Neural progenitor cell (in vitro differentiated cells): ENCODE measurements at regions not wholly inside any gene's neighbourhood (a gene's known extent, or its start where the extent isn't known, plus 50 kb on each side); places are given as distances from the start of the nearest gene placed in this dataset.

ENCODE experiments used
- DNase-seq: peaks from one replicate; pipeline ENCODE4 v3.0.0-alpha.2; 2016; ENCODE audit warnings: low spot score
- H2AFZ ChIP-seq: fragments of 200-600 bp; sonication (generic); replicated peaks from 2 replicates; pipeline ENCODE4 v1.6.1; 2016; ENCODE audit warnings: antibody characterized with exemption
- H3F3A ChIP-seq: fragments of 200-600 bp; sonication (generic); 2 replicates; pipeline ENCODE4 v1.6.1; 2016; ENCODE audit warnings: antibody characterized with exemption, low read depth
- H3K27ac ChIP-seq: fragments of 200-600 bp; sonication (generic); 2 replicates; pipeline ENCODE4 v1.5.1; 2016; ENCODE audit warnings: mild to moderate bottlenecking
- H3K27me3 ChIP-seq: fragments of 200-600 bp; sonication (generic); 2 replicates; pipeline ENCODE4 v1.6.1; 2016; ENCODE audit warnings: mild to moderate bottlenecking, moderate library complexity
- H3K36me3 ChIP-seq: fragments of 200-600 bp; sonication (generic); 2 replicates; pipeline ENCODE4 v1.5.1; 2016
- H3K4me1 ChIP-seq: fragments of 200-600 bp; sonication (generic); 2 replicates; pipeline ENCODE4 v1.6.1; 2016; ENCODE audit warnings: mixed run types
- H3K4me2 ChIP-seq: fragments of 200-600 bp; sonication (generic); 2 replicates; pipeline ENCODE4 v1.6.1; 2016
- H3K4me3 ChIP-seq: fragments of 200-600 bp; sonication (generic); 2 replicates; pipeline ENCODE4 v1.5.1; 2016
- H3K79me2 ChIP-seq: fragments of 200-600 bp; sonication (generic); 2 replicates; pipeline ENCODE4 v1.6.1; 2016; ENCODE audit warnings: low read depth
- H3K9ac ChIP-seq: fragments of 200-600 bp; sonication (generic); 2 replicates; pipeline ENCODE4 v1.6.1; 2016
- H3K9me3 ChIP-seq: fragments of 200-600 bp; sonication (generic); 2 replicates; pipeline ENCODE4 v1.5.1; 2016; ENCODE audit warnings: low read depth
- H4K20me1 ChIP-seq: fragments of 200-600 bp; sonication (generic); 2 replicates; pipeline ENCODE4 v1.6.1; 2016; ENCODE audit warnings: low read depth
- H3K27ac Mint-ChIP-seq: 3 replicates; pipeline ENCODE4 v1.8.0; 2021; ENCODE audit warnings: mixed read lengths
- H3K27me3 Mint-ChIP-seq: 2 replicates; pipeline ENCODE4 v1.8.0; 2022; ENCODE audit warnings: low read depth, mild to moderate bottlenecking, inconsistent platforms, moderate library complexity, mixed read lengths; ENCODE audit not compliant: insufficient read depth
- H3K36me3 Mint-ChIP-seq: 3 replicates; pipeline ENCODE4 v1.8.0; 2021; ENCODE audit warnings: mixed read lengths
- H3K4me1 Mint-ChIP-seq: 3 replicates; pipeline ENCODE4 v1.8.0; 2021; ENCODE audit warnings: mixed read lengths
- H3K4me3 Mint-ChIP-seq: 3 replicates; pipeline ENCODE4 v1.8.0; 2021; ENCODE audit warnings: mild to moderate bottlenecking, moderate library complexity, mixed read lengths
- H3K9me3 Mint-ChIP-seq: 3 replicates; pipeline ENCODE4 v1.8.0; 2020; ENCODE audit warnings: mixed read lengths
- EZH2 ChIP-seq: fragments of 200-600 bp; sonication (generic); IDR thresholded peaks from 2 replicates; pipeline ENCODE4 v1.6.1; 2017; ENCODE audit warnings: antibody characterized with exemption, mild to moderate bottlenecking, moderate library complexity
- EZH2phosphoT487 ChIP-seq: fragments of 200-600 bp; sonication (generic); IDR thresholded peaks from 2 replicates; pipeline ENCODE4 v1.6.1; 2017; ENCODE audit warnings: antibody characterized with exemption
- TF ChIP-seq, protein P1 (sequence below): fragments of 200-600 bp; sonication (generic); IDR thresholded peaks from 2 replicates; pipeline ENCODE4 v1.5.1; 2017; ENCODE audit warnings: antibody characterized with exemption, mild to moderate bottlenecking

DNA sequence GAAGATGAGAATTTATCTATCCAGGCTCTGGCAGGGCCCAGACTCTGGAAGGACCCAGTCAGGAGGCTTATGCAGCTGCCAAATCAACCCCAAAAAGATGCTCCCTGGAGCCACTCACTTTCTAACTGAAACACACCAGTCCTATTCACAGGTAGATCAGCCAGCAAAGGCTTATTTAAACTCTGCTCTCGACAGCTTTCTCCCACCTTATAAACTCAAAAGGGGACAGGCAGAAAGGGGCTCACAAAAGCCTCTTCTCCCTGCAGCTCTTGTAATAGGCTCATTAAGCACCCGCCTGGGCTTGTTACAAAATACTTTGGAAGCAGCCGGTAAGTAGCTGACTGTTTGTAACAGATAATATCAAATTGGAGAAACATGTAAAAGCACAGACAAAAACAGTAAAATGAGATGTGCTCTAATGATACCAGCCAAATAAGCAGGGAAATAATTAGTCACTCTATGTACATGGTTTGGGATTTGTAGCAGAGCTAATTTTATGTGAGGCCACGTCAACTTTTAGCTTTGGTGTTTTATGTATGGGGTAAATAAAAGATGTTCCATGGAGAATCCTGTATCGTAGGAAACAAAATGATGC lies 213.8 kb downstream of the NR2F2 start:
- H3K9me3 Mint-ChIP-seq: peaks cover 2% of the 10 kb centered on the region
- H4K20me1 ChIP-seq: no peaks in the 10 kb centered on the region
- H3K9ac ChIP-seq: no peak overlapping the region
- H3K36me3 Mint-ChIP-seq: no peaks in the 10 kb centered on the region
- H3K4me1 Mint-ChIP-seq: peaks cover 18% of the 10 kb centered on the region
- TF ChIP-seq EZH2phosphoT487: no peak
- TF ChIP-seq, protein P1, sequence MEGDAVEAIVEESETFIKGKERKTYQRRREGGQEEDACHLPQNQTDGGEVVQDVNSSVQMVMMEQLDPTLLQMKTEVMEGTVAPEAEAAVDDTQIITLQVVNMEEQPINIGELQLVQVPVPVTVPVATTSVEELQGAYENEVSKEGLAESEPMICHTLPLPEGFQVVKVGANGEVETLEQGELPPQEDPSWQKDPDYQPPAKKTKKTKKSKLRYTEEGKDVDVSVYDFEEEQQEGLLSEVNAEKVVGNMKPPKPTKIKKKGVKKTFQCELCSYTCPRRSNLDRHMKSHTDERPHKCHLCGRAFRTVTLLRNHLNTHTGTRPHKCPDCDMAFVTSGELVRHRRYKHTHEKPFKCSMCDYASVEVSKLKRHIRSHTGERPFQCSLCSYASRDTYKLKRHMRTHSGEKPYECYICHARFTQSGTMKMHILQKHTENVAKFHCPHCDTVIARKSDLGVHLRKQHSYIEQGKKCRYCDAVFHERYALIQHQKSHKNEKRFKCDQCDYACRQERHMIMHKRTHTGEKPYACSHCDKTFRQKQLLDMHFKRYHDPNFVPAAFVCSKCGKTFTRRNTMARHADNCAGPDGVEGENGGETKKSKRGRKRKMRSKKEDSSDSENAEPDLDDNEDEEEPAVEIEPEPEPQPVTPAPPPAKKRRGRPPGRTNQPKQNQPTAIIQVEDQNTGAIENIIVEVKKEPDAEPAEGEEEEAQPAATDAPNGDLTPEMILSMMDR: no peak
- TF ChIP-seq EZH2: no peak
- H3K4me2 ChIP-seq: peak overlapping the region; percentile 60
- H3K4me1 ChIP-seq: peaks cover 36% of the 10 kb centered on the region
- no peak overlapping the region for H3K4me3 Mint-ChIP-seq
- no peak overlapping the region for H2AFZ ChIP-seq
- H3K9me3 ChIP-seq: no peaks in the 10 kb centered on the region
- H3K4me3 ChIP-seq: no peak overlapping the region
- no peak overlapping the region for H3K27ac Mint-ChIP-seq
- DNase-seq: peak; percentile 71
- peak overlapping the region; percentile 74 for H3K27ac ChIP-seq
- no peaks in the 10 kb centered on the region for H3K27me3 ChIP-seq
- peaks cover 24% of the 10 kb centered on the region for H3K27me3 Mint-ChIP-seq
- H3K36me3 ChIP-seq: no peaks in the 10 kb centered on the region
- H3K79me2 ChIP-seq: no peaks in the 10 kb centered on the region
- peaks cover 27% of the 10 kb centered on the region for H3F3A ChIP-seq

DNA sequence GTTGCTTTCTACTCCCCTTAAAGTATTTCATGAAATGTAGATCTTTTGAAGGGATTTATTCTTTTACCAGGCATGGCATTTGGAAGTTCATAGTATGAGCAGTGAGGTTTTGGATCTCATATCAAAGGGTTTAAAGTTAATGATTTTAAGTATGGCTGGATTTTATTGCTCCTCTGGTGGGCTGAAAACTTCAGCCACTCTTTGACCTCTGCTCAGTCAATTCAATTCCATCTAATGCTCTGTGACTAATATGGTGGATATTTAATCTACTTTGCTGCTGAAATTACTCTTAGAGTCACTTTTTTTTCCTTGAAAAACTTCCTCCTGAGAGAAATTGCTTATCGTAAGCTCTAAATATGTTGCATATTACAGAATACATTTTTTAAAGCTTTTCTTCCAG lies 218.6 kb downstream of the NR2F2 start:
- Mint-ChIP-seq H3K4me3 (no peak overlapping the region), H3K9me3 (no peaks in the 10 kb centered on the region), H3K4me1 (peaks cover 21% of the 10 kb centered on the region), H3K27ac (no peak overlapping the region), H3K36me3 (no peaks in the 10 kb centered on the region), H3K27me3 (peaks cover 28% of the 10 kb centered on the region)
- Histone ChIP-seq H3K9ac (no peak overlapping the region), H3K79me2 (no peaks in the 10 kb centered on the region), H3K4me1 (peaks cover 12% of the 10 kb centered on the region), H2AFZ (no peak overlapping the region), H3F3A (peaks cover 8% of the 10 kb centered on the region), H3K27ac (no peak overlapping the region), H3K27me3 (no peaks in the 10 kb centered on the region), H3K4me3 (no peak overlapping the region), H4K20me1 (no peaks in the 10 kb centered on the region), H3K9me3 (no peaks in the 10 kb centered on the region), H3K36me3 (no peaks in the 10 kb centered on the region), H3K4me2 (no peak overlapping the region)
- TF ChIP-seq, protein P1: no peak
- no peak for TF ChIP-seq EZH2
- no peak for TF ChIP-seq EZH2phosphoT487
- DNase-seq: no peak

DNA sequence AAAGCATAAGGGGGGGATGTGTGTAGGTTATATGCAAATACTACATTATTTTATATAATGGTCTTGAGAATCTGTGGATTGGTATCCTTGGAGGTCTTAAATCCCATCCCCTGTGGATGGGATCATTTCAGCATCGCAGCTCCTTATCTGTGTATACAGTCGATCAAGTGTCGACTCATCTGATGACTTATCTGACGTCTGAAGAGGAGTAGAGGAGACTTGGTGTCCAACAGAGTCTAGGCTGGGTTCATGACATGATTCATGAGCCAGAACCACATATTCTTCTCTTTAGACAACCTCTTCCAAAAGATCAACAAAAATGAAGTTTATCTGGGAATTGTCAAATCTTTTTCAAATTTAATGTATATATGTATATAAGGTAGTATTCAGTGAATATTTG lies 220.7 kb downstream of the NR2F2 start:
- Mint-ChIP-seq H3K4me3 (no peak overlapping the region), H3K27me3 (peaks cover 23% of the 10 kb centered on the region), H3K4me1 (peaks cover 17% of the 10 kb centered on the region), H3K27ac (no peak overlapping the region), H3K9me3 (no peaks in the 10 kb centered on the region), H3K36me3 (no peaks in the 10 kb centered on the region)
- H3K79me2 ChIP-seq: no peaks in the 10 kb centered on the region
- H3K27ac ChIP-seq: no peak overlapping the region
- no peak overlapping the region for H2AFZ ChIP-seq
- no peaks in the 10 kb centered on the region for H3F3A ChIP-seq
- H3K9me3 ChIP-seq: no peaks in the 10 kb centered on the region
- H3K4me1 ChIP-seq: no peaks in the 10 kb centered on the region
- H3K4me3 ChIP-seq: no peak overlapping the region
- H3K9ac ChIP-seq: no peak overlapping the region
- no peaks in the 10 kb centered on the region for H3K36me3 ChIP-seq
- no peaks in the 10 kb centered on the region for H4K20me1 ChIP-seq
- TF ChIP-seq, protein P1: no peak
- TF ChIP-seq EZH2: no peak
- no peak for TF ChIP-seq EZH2phosphoT487
- no peak for DNase-seq
- no peaks in the 10 kb centered on the region for H3K27me3 ChIP-seq
- H3K4me2 ChIP-seq: no peak overlapping the region
